Natural killer cell (primary cell): ENCODE measurements at regions not wholly inside any gene's neighbourhood (a gene's known extent, or its start where the extent isn't known, plus 50 kb on each side); places are given as distances from the start of the nearest gene placed in this dataset.

Experiments used
- ATAC-seq, 3 donors: fragments of 150-1000 bp in 2 of 3; fragments of 200-7000 bp in 1 of 3; cut with Tn5 transposase; 1 replicate in 1 of 3; 2 replicates in 2 of 3; pipeline ENCODE4 v1.10.0; 2021; ENCODE audit warnings: mild to moderate bottlenecking in 2 of 3, moderate library complexity in 2 of 3
- DNase-seq, 2 donors: peaks; one replicate each; pipeline versions ENCODE4 v3.0.0 to v3.0.0-alpha.2; 2013 to 2021; ENCODE audit warnings: mixed read lengths in 1 of 2
- H3K27ac ChIP-seq: one replicate; pipeline ENCODE4 v1.5.1; 2013; ENCODE audit warnings: mild to moderate bottlenecking, low read length
- H3K27me3 ChIP-seq: one replicate; pipeline ENCODE4 v1.6.1; 2013; ENCODE audit warnings: low read length; ENCODE audit not compliant: control insufficient read depth, insufficient read depth
- H3K36me3 ChIP-seq: one replicate; pipeline ENCODE4 v1.6.1; 2013; ENCODE audit warnings: low read length; ENCODE audit not compliant: control insufficient read depth, insufficient read depth
- H3K4me1 ChIP-seq: one replicate; pipeline ENCODE4 v1.6.1; 2013; ENCODE audit warnings: low read length; ENCODE audit not compliant: control insufficient read depth, insufficient read depth
- H3K4me3 ChIP-seq: one replicate; pipeline ENCODE4 v1.5.1; 2013; ENCODE audit warnings: low read length
- H3K9me3 ChIP-seq: one replicate; pipeline ENCODE4 v1.6.1; 2013; ENCODE audit warnings: low read length; ENCODE audit not compliant: control insufficient read depth, insufficient read depth
- H3K27ac Mint-ChIP-seq, 2 donors: one replicate each; pipeline ENCODE4 v1.8.0; 2022; ENCODE audit warnings: mild to moderate bottlenecking in 2 of 2, mixed read lengths in 2 of 2, moderate library complexity in 1 of 2
- H3K27me3 Mint-ChIP-seq, 2 donors: one replicate each; pipeline ENCODE4 v1.8.0; 2022; ENCODE audit warnings: low read depth in 2 of 2, mixed read lengths in 2 of 2
- H3K36me3 Mint-ChIP-seq: one replicate; pipeline ENCODE4 v1.8.0; 2022; ENCODE audit warnings: mixed read lengths
- H3K4me1 Mint-ChIP-seq, 2 donors: one replicate each; pipeline ENCODE4 v1.8.0; 2022; ENCODE audit warnings: mixed read lengths in 2 of 2
- H3K4me3 Mint-ChIP-seq: one replicate; pipeline ENCODE4 v1.8.0; 2022; ENCODE audit warnings: mild to moderate bottlenecking, moderate library complexity, mixed read lengths
- H3K9me3 Mint-ChIP-seq, 2 donors: one replicate each; pipeline ENCODE4 v1.8.0; 2022; ENCODE audit warnings: mixed read lengths in 2 of 2
- CTCF ChIP-seq: fragments of 200-600 bp; IDR thresholded peaks from one replicate; pipeline ENCODE4 v1.8.0; 2022; ENCODE audit warnings: antibody characterized with exemption
- whole genome bisulfite sequencing: methylation state at CpG from one replicate; pipeline ENCODE4 v1.1.7; 2013; ENCODE audit warnings: missing lambda C conversion rate; ENCODE audit not compliant: insufficient coverage; 5-methylcytosine and 5-hydroxymethylcytosine counted together
- intact Hi-C: fragments of 100-400 bp; cut with micrococcal nuclease; formaldehyde crosslinking; loops from one replicate; pipeline ENCODE4 v1.14.2; 2022

- ATAC-seq (no peak), DNase-seq (no peak)
- H3K4me3 ChIP-seq: no peak overlapping the region
- H3K27ac Mint-ChIP-seq: no peak overlapping the region
- H3K27me3 ChIP-seq: no peaks in the 10 kb centered on the region
- no peak for TF ChIP-seq CTCF
- H3K4me1 ChIP-seq: no peaks in the 10 kb centered on the region
- H3K36me3 Mint-ChIP-seq: no peaks in the 10 kb centered on the region
- H3K27me3 Mint-ChIP-seq: peaks cover 10 to 16% of the 10 kb centered on the region in 2 donors
- no peaks in the 10 kb centered on the region for H3K4me1 Mint-ChIP-seq
- WGBS: 18% methylated on average over 9 of the region's 9 CpGs
- no peak overlapping the region for H3K27ac ChIP-seq
- intact Hi-C loops: no loop called here
- no peak overlapping the region for H3K4me3 Mint-ChIP-seq
- H3K36me3 ChIP-seq: no peaks in the 10 kb centered on the region
- H3K9me3 ChIP-seq: no peaks in the 10 kb centered on the region
- H3K9me3 Mint-ChIP-seq: no peaks in the 10 kb centered on the region
Measured at GRCh38 chr16:26727848-26728247, 338.9 kb upstream of the C16orf82 start.

- Histone ChIP-seq H3K36me3 (no peaks in the 10 kb centered on the region), H3K4me3 (no peak overlapping the region), H3K27me3 (no peaks in the 10 kb centered on the region), H3K9me3 (no peaks in the 10 kb centered on the region), H3K27ac (no peak overlapping the region), H3K4me1 (no peaks in the 10 kb centered on the region)
- TF ChIP-seq CTCF: no peak
- Mint-ChIP-seq H3K36me3 (no peaks in the 10 kb centered on the region), H3K4me1 (no peaks in the 10 kb centered on the region), H3K27ac (no peak overlapping the region), H3K27me3 (peaks cover 13 to 16% of the 10 kb centered on the region in 2 donors), H3K4me3 (no peak overlapping the region), H3K9me3 (no peaks in the 10 kb centered on the region)
- 62% methylated on average over 2 of the region's 2 CpGs for WGBS
- DNase-seq (no peak), ATAC-seq (no peak)
- intact Hi-C loops: no loop called here
Measured at GRCh38 chr16:26729951-26730541, 336.7 kb upstream of the C16orf82 start.

- H3K27me3 ChIP-seq: no peaks in the 10 kb centered on the region
- no peaks in the 10 kb centered on the region for H3K36me3 ChIP-seq
- Mint-ChIP-seq H3K9me3 (peaks cover 0 to 2% of the 10 kb centered on the region in 2 donors), H3K27me3 (peaks cover 10 to 14% of the 10 kb centered on the region in 2 donors), H3K36me3 (no peaks in the 10 kb centered on the region), H3K4me1 (no peaks in the 10 kb centered on the region), H3K27ac (no peak overlapping the region), H3K4me3 (no peak overlapping the region)
- no peak for DNase-seq
- no peak for ATAC-seq
- TF ChIP-seq CTCF: no peak
- no peaks in the 10 kb centered on the region for H3K4me1 ChIP-seq
- no peaks in the 10 kb centered on the region for H3K9me3 ChIP-seq
- 92% methylated on average over 2 of the region's 4 CpGs for WGBS
- no peak overlapping the region for H3K27ac ChIP-seq
- no peak overlapping the region for H3K4me3 ChIP-seq
- intact Hi-C loops: no loop called here
Measured at GRCh38 chr16:26731729-26732128, 335.0 kb upstream of the C16orf82 start.

- ATAC-seq: no peak
- no peak overlapping the region for H3K4me3 Mint-ChIP-seq
- no peak for TF ChIP-seq CTCF
Measured at GRCh38 chr16:26733710-26734109, 333.0 kb upstream of the C16orf82 start.

More at GRCh38 chr16:26733710-26734109, 333.0 kb upstream of the C16orf82 start:
- Histone ChIP-seq H3K9me3 (no peaks in the 10 kb centered on the region), H3K27me3 (no peaks in the 10 kb centered on the region), H3K27ac (no peak overlapping the region), H3K4me1 (no peaks in the 10 kb centered on the region), H3K36me3 (no peaks in the 10 kb centered on the region), H3K4me3 (no peak overlapping the region)
- no peak overlapping the region for H3K27ac Mint-ChIP-seq
- H3K27me3 Mint-ChIP-seq: peaks cover 5 to 19% of the 10 kb centered on the region in 2 donors
- WGBS: 88% methylated on average over 1 of the region's 1 CpG
- peaks cover 0 to 2% of the 10 kb centered on the region in 2 donors for H3K9me3 Mint-ChIP-seq
- DNase-seq: no peak
- intact Hi-C loops: no loop called here
- no peaks in the 10 kb centered on the region for H3K36me3 Mint-ChIP-seq
- H3K4me1 Mint-ChIP-seq: no peaks in the 10 kb centered on the region
